ENCODE measurements at regions not wholly inside any gene's neighbourhood (a gene's known extent, or its start where the extent isn't known, plus 50 kb on each side); places are given as distances from the start of the nearest gene placed in this dataset.

DNA sequence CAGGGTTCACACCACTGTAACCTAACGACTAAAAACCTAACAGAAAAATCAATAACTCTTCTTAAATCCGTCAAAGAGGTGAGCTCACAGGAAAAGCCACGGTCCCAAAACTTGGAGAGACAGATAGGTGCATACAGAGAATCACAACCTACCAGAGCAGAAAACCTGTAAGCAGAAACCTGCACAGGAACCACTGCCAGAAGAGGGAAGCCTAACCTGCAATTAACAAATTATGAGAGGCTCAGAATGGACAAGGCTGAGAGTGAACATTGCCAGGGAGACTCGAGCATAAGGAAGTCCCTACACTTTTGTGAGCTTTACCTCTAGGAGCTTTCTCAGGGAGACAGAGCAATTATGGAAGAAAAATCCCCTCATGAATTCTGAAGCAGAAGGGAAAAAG is 156.2 kb upstream of the NETO1 start:
- ChIA-PET CTCF (interaction anchor here (0.6 to 0.8 kb wide), 2 partner anchors 16 to 106 kb away, joined by 3 to 4 read pairs; no protein-coding TSS in a partner anchor), POLR2A (no interaction called here)
- H3K4me3 Mint-ChIP-seq (ENCODE audit: unreplicated experiment): no peak overlapping the region
- no peaks in the 10 kb centered on the region for H3K4me1 Mint-ChIP-seq (ENCODE audit: insufficient read depth, unreplicated experiment)
- DNase-seq (ENCODE audit: unreplicated experiment): no peak
- intact Hi-C loops (cut with micrococcal nuclease): no loop called here
- no TSS peak for BruUV-seq (replicated peaks)
- no peak overlapping the region for H3K27ac Mint-ChIP-seq (ENCODE audit: low read depth, unreplicated experiment)
- H3K36me3 Mint-ChIP-seq (ENCODE audit: insufficient read depth, unreplicated experiment): no peaks in the 10 kb centered on the region
- peaks cover 22% of the 10 kb centered on the region for H3K9me3 Mint-ChIP-seq (ENCODE audit: unreplicated experiment)
- no peaks in the 10 kb centered on the region for H3K27me3 Mint-ChIP-seq (ENCODE audit: insufficient read depth, unreplicated experiment)
- TF ChIP-seq CTCF (IDR thresholded peaks at IDR 0.05; ENCODE audit: unreplicated experiment): no peak

GRCh38 chr18:73009691-73010090 is 141.9 kb upstream of the NETO1 start:
- Mint-ChIP-seq H3K9me3 (ENCODE audit: unreplicated experiment) (no peaks in the 10 kb centered on the region), H3K27ac (ENCODE audit: low read depth, unreplicated experiment) (no peak overlapping the region), H3K4me1 (ENCODE audit: insufficient read depth, unreplicated experiment) (peaks cover 30% of the 10 kb centered on the region), H3K36me3 (ENCODE audit: insufficient read depth, unreplicated experiment) (no peaks in the 10 kb centered on the region), H3K4me3 (ENCODE audit: unreplicated experiment) (no peak overlapping the region), H3K27me3 (ENCODE audit: insufficient read depth, unreplicated experiment) (no peaks in the 10 kb centered on the region)
- TF ChIP-seq CTCF (IDR thresholded peaks at IDR 0.05; ENCODE audit: unreplicated experiment): no peak
- no TSS peak for BruUV-seq (replicated peaks)
- POLR2A ChIA-PET: no interaction called here
- CTCF ChIA-PET: interaction anchor here (0.7 kb wide), 1 partner anchor 1451 kb away, joined by 3 read pairs; no protein-coding TSS in a partner anchor
- intact Hi-C loops (cut with micrococcal nuclease): loop anchor here (5.0 kb wide), 1 partner anchor 177 kb away; no protein-coding TSS in a partner anchor
- no peak for DNase-seq (ENCODE audit: unreplicated experiment)

DNA sequence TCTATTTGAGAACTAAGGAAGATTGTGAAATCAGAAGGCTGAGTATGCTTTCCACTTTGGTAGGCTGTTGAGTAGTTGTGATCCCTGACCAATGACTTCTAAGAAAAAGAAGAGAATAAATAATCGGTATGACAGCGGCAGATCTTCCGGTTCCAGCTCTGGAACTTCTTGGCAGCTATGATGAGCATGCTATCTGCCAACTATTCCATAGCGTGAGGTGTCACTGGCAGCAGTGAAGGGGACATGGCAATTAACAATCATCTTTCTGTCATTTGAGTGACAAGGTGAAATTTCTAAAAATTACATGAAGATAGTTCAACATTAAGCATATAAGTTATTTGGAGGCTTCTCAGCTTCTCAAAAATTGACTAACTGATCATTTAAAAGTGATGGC is 140.1 kb upstream of the NETO1 start:
- ChIA-PET POLR2A (interaction anchor here (0.7 to 1.4 kb wide), 3 partner anchors 52 to 72 kb away, joined by 3 read pairs; no protein-coding TSS in a partner anchor), CTCF (interaction anchor here (0.8 kb wide), 1 partner anchor 129 kb away, joined by 3 read pairs; no protein-coding TSS in a partner anchor)
- BruUV-seq (replicated peaks): no TSS peak
- H3K27me3 Mint-ChIP-seq (ENCODE audit: insufficient read depth, unreplicated experiment): no peaks in the 10 kb centered on the region
- H3K4me1 Mint-ChIP-seq (ENCODE audit: insufficient read depth, unreplicated experiment): peaks cover 30% of the 10 kb centered on the region
- H3K27ac Mint-ChIP-seq (ENCODE audit: low read depth, unreplicated experiment): peak overlapping the region; percentile 77
- no peaks in the 10 kb centered on the region for H3K9me3 Mint-ChIP-seq (ENCODE audit: unreplicated experiment)
- TF ChIP-seq CTCF (IDR thresholded peaks at IDR 0.05; ENCODE audit: unreplicated experiment): no peak
- peak overlapping the region; percentile 2 for H3K4me3 Mint-ChIP-seq (ENCODE audit: unreplicated experiment)
- H3K36me3 Mint-ChIP-seq (ENCODE audit: insufficient read depth, unreplicated experiment): no peaks in the 10 kb centered on the region
- DNase-seq (ENCODE audit: unreplicated experiment): no peak
- intact Hi-C loops (cut with micrococcal nuclease): loop anchor here (5.0 kb wide), 1 partner anchor 176 kb away; no protein-coding TSS in a partner anchor

GRCh38 chr18:73007195-73007914 is 139.6 kb upstream of the NETO1 start:
- Mint-ChIP-seq H3K36me3 (ENCODE audit: insufficient read depth, unreplicated experiment) (no peaks in the 10 kb centered on the region), H3K9me3 (ENCODE audit: unreplicated experiment) (no peaks in the 10 kb centered on the region), H3K4me3 (ENCODE audit: unreplicated experiment) (peak overlapping the region; percentile 2), H3K27me3 (ENCODE audit: insufficient read depth, unreplicated experiment) (no peaks in the 10 kb centered on the region), H3K27ac (ENCODE audit: low read depth, unreplicated experiment) (peak overlapping the region; percentile 77), H3K4me1 (ENCODE audit: insufficient read depth, unreplicated experiment) (peaks cover 30% of the 10 kb centered on the region)
- ChIA-PET CTCF (interaction anchor here (0.8 kb wide), 1 partner anchor 130 kb away, joined by 3 read pairs; no protein-coding TSS in a partner anchor), POLR2A (interaction anchor here (0.7 to 1.4 kb wide), 3 partner anchors 53 to 72 kb away, joined by 3 read pairs; no protein-coding TSS in a partner anchor)
- DNase-seq (ENCODE audit: unreplicated experiment): peak; percentile 63
- TF ChIP-seq CTCF (IDR thresholded peaks at IDR 0.05; ENCODE audit: unreplicated experiment): no peak
- intact Hi-C loops (cut with micrococcal nuclease): loop anchor here (5.0 kb wide), 1 partner anchor 175 kb away; no protein-coding TSS in a partner anchor
- BruUV-seq (replicated peaks): no TSS peak

Data from MCF 10A (cell line).